ENCODE measurements at regions not wholly inside any gene's neighbourhood (a gene's known extent, or its start where the extent isn't known, plus 50 kb on each side); places are given as distances from the start of the nearest gene placed in this dataset.
"Not testable (repeated sequence)": the region's sequence is repeated elsewhere in the genome, so short reads cannot be mapped to it uniquely, and the experiment has no call there.

DNA sequence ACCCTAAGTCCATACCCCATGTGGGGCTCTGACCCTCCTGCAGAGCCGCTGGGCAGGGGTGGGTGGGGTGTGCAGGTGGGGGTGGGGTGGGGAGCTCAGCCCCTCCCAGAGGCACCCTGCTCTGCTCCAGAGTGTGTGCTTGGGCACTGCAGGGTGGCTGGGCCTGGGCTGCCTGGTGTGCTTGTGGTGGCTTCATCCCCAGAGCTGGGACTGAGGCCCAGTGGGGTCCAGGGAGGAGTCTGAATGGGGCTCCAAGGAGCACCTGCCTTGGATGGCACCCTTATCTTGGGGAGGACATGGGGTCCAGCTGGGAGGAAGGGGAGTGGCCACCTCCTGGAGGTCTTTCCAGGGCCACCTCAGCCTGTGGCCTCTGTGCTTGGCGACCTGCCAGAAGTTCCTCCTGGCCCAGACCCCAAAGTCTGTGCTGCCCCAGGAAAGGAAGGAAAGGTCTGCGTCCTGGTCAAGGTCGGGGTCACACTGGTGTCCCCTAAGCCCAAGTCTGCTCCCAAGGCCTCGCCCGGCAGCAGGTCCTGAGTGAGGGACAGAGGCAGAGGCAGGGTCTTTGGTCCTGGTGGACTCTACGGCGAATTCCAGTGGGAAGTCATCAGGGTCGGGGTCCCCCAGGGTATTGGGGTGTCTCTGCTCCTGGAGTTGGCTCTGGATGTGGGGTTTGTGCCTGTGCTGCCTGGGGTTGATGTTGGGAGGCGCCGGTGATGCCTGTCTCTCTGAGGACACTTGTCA lies 373.4 kb downstream of the TMEM121 start:
- Mint-ChIP-seq H3K36me3 (ENCODE audit: low read depth) (no peaks in the 10 kb centered on the region; the same call in 1 of the 2 replicates), H3K27me3 (ENCODE audit: insufficient read depth) (peaks cover 3% of the 10 kb centered on the region), H3K4me3 (no peak overlapping the region), H3K27ac (no peak overlapping the region), H3K9me3 (peaks cover 25% of the 10 kb centered on the region), H3K4me1 (ENCODE audit: low read depth) (no peaks in the 10 kb centered on the region)
- DNase-seq, result no peak
- TF ChIP-seq, protein P1, sequence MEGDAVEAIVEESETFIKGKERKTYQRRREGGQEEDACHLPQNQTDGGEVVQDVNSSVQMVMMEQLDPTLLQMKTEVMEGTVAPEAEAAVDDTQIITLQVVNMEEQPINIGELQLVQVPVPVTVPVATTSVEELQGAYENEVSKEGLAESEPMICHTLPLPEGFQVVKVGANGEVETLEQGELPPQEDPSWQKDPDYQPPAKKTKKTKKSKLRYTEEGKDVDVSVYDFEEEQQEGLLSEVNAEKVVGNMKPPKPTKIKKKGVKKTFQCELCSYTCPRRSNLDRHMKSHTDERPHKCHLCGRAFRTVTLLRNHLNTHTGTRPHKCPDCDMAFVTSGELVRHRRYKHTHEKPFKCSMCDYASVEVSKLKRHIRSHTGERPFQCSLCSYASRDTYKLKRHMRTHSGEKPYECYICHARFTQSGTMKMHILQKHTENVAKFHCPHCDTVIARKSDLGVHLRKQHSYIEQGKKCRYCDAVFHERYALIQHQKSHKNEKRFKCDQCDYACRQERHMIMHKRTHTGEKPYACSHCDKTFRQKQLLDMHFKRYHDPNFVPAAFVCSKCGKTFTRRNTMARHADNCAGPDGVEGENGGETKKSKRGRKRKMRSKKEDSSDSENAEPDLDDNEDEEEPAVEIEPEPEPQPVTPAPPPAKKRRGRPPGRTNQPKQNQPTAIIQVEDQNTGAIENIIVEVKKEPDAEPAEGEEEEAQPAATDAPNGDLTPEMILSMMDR (IDR thresholded peaks at IDR 0.05), result no peak

GRCh38 chr14:105900398-105901160 lies 374.2 kb downstream of the TMEM121 start:
- Mint-ChIP-seq H3K27me3 (ENCODE audit: insufficient read depth) (peaks cover 3% of the 10 kb centered on the region), H3K36me3 (ENCODE audit: low read depth) (no peaks in the 10 kb centered on the region), H3K27ac (no peak overlapping the region), H3K4me3 (no peak overlapping the region), H3K9me3 (peaks cover 28% of the 10 kb centered on the region), H3K4me1 (ENCODE audit: low read depth) (no peaks in the 10 kb centered on the region)
- TF ChIP-seq, protein P1 (IDR thresholded peaks at IDR 0.05), result no peak
- DNase-seq, result no peak

GRCh38 chr14:105901226-105901625 lies 374.8 kb downstream of the TMEM121 start:
- DNase-seq, result no peak
- H3K27ac Mint-ChIP-seq, result no peak overlapping the region
- peaks cover 34% of the 10 kb centered on the region for H3K9me3 Mint-ChIP-seq
- H3K36me3 Mint-ChIP-seq (ENCODE audit: low read depth), result no peaks in the 10 kb centered on the region
- H3K4me3 Mint-ChIP-seq, result no peak overlapping the region
- H3K27me3 Mint-ChIP-seq (ENCODE audit: insufficient read depth), result peaks cover 3% of the 10 kb centered on the region
- TF ChIP-seq, protein P1 (IDR thresholded peaks at IDR 0.05), result no peak
- H3K4me1 Mint-ChIP-seq (ENCODE audit: low read depth), result no peaks in the 10 kb centered on the region

- DNase-seq, result no peak
- TF ChIP-seq, protein P1 (IDR thresholded peaks at IDR 0.05), result no peak
- Mint-ChIP-seq H3K4me3 (no peak overlapping the region), H3K27me3 (ENCODE audit: insufficient read depth) (peaks cover 3% of the 10 kb centered on the region), H3K27ac (no peak overlapping the region), H3K36me3 (ENCODE audit: low read depth) (no peaks in the 10 kb centered on the region), H3K9me3 (peaks cover 30% of the 10 kb centered on the region), H3K4me1 (ENCODE audit: low read depth) (no peaks in the 10 kb centered on the region)
Observed at GRCh38 chr14:105902131-105902898, 375.9 kb downstream of the TMEM121 start.

DNA sequence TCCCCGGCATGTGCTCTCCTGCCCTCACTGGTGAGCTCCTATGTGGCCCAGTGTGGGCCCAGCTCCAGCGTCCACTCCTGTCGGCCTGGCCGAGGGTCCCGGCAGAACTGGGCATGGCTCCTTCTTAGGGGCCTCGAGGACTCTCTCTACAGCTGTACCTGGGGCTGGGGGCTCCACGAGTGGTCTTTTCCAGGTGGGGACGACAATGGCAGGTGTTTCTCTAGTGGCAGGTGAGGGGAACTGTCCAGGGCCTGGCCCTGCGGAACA lies 376.4 kb downstream of the TMEM121 start:
- not testable (repeated sequence) for H3K4me3 Mint-ChIP-seq; H3K27me3 Mint-ChIP-seq (ENCODE audit: insufficient read depth); H3K36me3 Mint-ChIP-seq (ENCODE audit: low read depth); H3K27ac Mint-ChIP-seq; H3K4me1 Mint-ChIP-seq (ENCODE audit: low read depth); DNase-seq
- peaks cover 28% of the 10 kb centered on the region for H3K9me3 Mint-ChIP-seq

GRCh38 chr14:105903971-105904370 lies 377.6 kb downstream of the TMEM121 start:
- Mint-ChIP-seq H3K4me3 (no peak overlapping the region), H3K27ac (no peak overlapping the region), H3K4me1 (ENCODE audit: low read depth) (no peaks in the 10 kb centered on the region), H3K9me3 (peaks cover 28% of the 10 kb centered on the region), H3K36me3 (ENCODE audit: low read depth) (no peaks in the 10 kb centered on the region), H3K27me3 (ENCODE audit: insufficient read depth) (no peaks in the 10 kb centered on the region; the same call in none of the 2 replicates)
- DNase-seq, result no peak
- TF ChIP-seq, protein P1 (IDR thresholded peaks at IDR 0.05), result no peak
